ENCODE measurements at regions not wholly inside any gene's neighbourhood (a gene's known extent, or its start where the extent isn't known, plus 50 kb on each side); places are given as distances from the start of the nearest gene placed in this dataset.
A peak's percentile ranks its signal among the peaks of the same experiment; 100 is the strongest.

GRCh38 chr15:38648121-38648843 lies 83.7 kb upstream of the RASGRP1 start:
- DNase-seq: no peak

GRCh38 chr15:38650384-38650783 lies 85.8 kb upstream of the RASGRP1 start:
- DNase-seq: no peak

GRCh38 chr15:38650936-38651327 lies 86.3 kb upstream of the RASGRP1 start:
- no peak for DNase-seq

DNA sequence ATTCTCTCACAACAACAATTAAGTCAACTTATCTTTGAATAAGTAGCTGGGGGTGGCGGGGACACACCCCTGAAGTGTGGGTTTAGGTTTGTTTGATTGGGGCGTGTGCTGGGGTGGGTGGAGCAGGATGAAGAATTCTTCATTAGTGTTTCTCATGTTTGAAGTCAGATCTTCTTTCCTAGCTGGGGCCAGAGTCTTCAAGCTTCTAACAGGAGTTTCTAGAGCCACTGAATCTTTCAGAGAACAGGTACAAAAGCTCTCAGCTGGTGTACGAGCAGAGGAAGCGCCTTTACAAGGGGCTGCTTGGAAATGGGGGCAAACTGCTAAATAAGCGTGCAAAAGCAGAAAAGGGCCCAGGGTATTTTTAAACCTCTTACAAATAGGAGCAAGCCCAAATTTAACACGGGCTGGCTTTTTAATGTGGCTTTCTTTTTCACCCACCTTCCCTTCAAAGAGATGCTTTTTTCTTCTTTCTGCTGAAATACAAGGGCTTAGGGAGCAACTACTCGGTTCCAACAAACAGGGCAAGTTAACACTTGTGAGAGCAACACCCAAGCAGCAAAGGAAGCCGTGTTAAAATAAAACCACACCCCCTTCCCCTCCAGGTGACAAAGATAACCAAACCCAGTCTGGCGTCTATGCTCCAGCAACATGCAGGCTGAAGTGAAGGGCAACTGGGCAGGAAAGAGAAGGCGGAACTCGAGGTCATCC lies 86.9 kb upstream of the RASGRP1 start:
- peak; percentile 53 for DNase-seq

- DNase-seq: no peak
Measured at GRCh38 chr15:38652183-38652794, 87.7 kb upstream of the RASGRP1 start.

DNA sequence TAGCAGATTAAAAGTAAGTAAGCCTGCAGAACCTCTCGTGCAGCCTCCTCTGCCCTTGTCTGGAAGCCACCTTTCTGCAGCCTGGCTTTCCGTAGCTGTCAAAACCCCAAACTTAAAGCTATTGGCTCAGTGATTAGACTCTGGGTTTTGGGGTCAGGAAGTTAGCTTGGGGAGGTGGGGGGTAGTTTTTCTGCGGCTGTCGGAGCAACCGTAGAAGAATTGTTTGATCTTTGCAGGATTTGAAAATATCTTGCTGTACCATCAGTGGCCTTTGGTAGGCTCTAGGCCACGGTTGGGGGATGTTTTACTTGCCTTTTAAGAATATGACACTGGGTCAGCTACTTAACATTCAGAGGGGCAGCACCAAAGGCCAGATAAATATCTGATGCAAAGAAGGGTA lies 88.4 kb upstream of the RASGRP1 start:
- DNase-seq: peak; percentile 66

DNA sequence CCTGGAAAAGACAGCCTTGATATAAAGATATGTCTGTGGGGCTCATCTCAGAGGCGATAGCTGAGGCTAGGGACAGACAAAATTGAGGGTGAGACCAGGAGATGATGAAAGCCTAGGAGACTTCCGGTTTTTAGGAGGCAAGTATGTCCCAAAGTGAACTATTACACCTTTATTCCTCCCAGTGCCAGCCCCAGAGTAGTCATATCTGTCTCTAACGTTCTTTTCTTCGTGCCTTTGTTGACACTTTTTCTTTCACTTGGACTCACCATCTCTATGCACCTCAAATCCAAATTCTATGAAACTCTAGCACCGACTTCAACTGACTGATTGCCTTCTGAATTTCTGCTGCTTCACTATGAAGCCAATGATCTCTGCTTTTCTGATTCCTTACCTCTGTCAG lies 93.8 kb upstream of the RASGRP1 start:
- no peak for DNase-seq

DNA sequence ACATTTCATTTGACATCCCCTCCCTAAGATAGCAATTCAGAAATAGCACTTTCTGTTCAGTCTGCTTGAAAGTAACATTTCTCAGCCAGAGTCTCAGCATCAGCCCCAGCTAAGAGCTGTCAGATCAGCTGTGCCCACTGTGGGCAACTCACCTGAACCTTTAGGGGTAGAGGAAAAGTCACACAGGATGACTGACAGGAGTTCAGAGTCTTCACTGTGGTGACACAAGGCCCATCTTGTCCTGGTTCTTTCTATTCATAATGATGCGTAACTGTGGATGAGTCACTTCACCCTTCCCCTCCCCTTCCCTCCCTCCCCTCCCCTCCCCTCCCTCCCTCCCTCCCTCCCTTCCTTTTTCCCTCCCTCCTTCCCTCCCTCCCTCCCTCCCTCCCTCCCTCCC lies 96.1 kb upstream of the RASGRP1 start:
- no peak for DNase-seq

DNA sequence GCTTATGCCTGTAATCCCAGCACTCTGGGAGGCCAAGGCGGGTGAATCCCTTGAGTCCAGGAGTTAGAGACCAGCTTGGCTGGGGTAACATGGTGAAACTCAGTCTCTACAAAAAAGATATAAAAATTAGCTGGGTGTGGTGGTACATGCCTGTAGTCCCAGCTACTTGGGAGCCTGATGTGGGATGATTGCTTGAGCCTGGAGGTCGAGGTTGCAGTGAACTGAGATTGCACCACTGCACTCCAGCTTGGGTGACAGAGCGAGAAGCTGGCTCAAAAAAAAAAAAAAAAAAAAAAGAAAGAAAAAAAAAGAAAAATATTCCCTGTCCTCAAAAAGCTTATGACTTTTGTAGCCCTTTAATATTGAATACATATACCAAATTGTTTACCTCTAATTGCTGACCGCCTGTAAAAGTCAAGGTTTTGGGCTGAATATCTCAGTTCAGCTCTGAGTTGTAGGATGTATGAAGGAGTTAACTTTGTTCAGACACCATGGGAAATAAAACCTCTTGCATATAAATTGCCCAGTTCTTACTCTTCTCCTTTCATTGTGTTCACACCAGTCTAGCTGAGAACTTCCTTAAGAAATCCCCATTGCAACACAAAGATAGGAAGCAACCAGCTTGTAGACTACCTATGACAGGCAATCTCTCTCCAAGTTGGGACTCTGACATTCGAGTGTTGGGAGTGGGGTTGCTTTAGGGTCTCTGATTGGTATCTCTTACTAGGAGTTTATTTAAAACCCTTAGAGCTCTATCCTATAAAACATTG lies 97.6 kb upstream of the RASGRP1 start:
- no peak for DNase-seq

GRCh38 chr15:38662805-38663204 lies 98.2 kb upstream of the RASGRP1 start:
- DNase-seq: no peak

DNA sequence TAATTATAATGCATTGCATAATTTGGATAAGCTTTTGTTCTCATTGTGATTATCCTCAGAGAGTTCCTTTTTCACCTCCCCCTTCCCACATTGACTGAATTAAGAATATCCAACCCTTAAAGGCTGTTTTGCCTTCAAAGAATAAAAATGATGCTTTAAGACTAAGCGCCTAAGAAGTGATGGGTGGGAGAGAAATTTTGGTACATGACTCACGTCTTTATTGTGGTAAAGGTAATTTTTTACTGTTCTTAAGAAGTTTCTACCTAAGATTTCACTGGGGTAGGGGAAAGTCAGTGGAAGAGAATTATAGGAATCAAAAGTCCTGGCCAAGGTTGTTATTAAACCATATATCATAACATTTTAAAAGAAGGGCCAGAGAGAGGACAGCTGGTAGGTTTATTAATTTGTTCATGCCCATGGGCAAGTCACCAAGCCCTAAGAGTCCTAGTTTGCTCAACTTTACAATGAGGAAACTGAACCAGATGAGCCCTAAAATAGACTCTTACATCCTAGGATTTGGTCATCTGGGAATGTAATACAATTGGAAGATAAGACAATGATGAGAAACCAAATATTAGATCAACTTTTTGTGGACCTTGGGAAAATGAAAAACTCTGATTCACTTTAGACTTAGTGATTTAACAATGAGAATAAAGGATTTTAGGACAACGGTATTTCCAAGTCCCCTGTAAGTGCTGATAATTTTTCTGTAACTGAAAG lies 101.1 kb upstream of the RASGRP1 start:
- DNase-seq: no peak

- no peak for DNase-seq
Measured at GRCh38 chr15:38666865-38667510, 102.4 kb upstream of the RASGRP1 start.

DNA sequence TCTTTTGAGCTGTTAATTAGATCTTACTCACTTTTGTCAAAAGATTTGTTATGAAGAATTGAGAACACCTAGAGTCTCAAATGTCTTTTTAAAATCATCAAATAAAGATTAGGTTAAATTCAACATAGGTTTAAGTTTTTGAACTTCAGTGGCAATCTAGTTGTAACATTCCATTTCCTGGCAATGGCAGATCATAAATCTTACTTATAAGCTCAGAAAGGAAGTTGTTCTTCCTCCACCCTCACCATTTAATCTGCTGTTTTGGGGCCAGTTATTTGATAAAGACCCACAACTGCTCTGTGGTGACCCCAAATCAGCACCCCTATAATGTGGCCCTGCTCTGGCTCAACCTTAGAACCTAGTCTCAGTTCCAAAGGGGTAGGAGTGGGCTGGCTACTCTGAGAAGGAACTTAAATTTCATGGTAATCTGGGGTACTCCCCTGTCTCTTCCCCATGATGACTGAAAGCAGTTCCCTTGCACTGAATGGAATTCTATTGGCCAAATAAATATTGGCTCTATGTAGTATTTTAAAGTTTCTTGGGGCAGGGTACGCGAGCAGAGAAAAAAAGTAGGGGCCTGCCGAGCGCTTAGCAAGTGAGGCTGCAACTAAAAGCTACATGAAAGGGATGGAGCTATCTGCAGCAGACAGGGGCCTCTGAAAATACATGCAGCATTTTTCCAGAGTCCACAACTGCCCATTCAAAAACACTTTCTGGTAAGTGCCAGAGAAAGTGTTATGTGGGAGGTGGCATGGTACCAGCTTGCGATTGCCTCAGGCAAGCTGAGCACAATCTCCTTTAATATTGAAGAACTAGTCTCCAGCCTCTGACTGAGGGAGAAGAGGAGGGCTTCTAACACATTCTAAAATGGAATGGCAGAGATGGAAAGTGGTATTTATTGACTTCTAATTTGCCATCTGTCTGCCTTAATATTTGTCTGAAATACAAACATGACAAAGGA lies 103.6 kb upstream of the RASGRP1 start:
- no peak for DNase-seq

DNA sequence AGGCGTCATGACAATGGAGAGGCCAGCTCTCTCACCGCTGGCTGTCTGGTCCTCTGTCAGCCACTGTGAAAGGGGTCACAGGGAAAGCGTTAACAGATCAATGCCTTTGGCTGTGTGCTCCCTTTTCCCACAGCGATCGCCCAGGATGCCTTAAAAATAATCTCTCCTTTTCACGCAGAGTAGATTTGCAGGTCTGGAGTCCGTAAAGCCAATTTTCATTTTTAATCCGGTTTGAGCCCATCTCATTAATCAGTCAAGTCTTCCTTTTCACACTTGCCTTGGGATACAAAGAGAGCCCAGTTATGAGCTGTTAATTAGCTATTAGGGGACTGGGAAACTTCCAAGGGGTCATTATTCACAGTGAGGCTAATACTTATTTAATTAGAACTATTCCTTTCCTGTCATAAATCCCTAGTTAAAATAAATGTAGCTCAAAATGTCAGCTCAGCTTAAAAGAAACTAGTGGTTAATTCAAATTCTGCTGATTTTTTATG lies 104.3 kb upstream of the RASGRP1 start:
- no peak for DNase-seq

- peak; percentile 63 for DNase-seq
Measured at GRCh38 chr15:38670128-38671005, 105.8 kb upstream of the RASGRP1 start.

DNA sequence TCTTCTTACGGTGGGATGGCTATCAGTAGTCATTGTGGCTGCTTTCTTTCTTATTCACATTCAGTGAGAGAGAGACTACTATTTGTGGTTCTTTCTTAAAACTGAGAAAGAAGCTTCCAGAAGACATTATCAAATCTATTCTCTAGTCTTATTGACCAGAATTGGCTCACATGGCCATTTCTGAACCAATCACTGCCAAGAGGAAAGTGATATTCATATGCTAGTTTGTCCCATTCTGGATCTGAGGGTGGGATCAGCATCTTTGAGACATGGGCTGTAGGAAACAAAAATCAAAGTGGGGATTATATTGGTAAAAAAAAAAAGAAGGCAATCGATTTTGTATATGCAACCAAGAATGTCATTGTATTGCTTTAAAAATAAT lies 106.4 kb upstream of the RASGRP1 start:
- no peak for DNase-seq

DNA sequence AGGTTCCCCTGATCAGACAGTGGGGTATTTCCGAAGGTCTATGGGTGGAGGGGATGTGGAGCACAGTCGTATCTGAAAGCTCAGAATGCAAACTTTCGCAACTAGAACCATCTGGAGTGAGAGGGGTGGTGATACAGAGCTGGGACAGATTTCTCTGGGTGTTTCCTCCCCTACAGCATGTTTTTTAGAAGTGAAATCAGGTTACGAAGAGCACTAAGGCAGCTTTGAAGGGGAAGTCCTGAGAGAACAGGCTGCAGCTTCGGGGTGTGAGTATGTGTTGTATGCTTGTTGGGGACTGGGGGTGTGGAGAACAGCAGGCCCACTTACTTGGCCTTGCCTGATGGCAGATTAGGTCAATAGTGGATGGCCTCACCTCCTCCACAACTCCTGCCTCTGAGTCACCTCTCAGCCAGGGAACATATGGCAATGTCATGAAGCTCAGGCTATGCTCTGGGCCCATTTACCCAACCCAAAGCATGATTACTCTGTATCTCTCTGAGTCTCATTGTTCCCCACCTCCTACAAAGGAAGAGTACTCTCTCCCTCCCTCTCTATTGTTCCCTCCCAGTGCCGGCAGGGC lies 107.2 kb upstream of the RASGRP1 start:
- DNase-seq: peak; percentile 34

GRCh38 chr15:38672273-38672672 lies 107.7 kb upstream of the RASGRP1 start:
- no peak for DNase-seq
